HL-60 (cell line): ENCODE measurements at regions not wholly inside any gene's neighbourhood (a gene's known extent, or its start where the extent isn't known, plus 50 kb on each side); places are given as distances from the start of the nearest gene placed in this dataset.

Experiments
- DNase-seq, 2 experiments: peaks; one replicate each; pipeline ENCODE4 v3.0.0-alpha.2; 2010 to 2020; ENCODE audit warnings: low read depth in 1 of 2, low spot score in 1 of 2
- H3K27ac ChIP-seq: fragments of 250-450 bp; sonication (Bioruptor Pico); replicated peaks from 2 replicates; pipeline ENCODE4 v1.5.1; 2020; ENCODE audit warnings: mild to moderate bottlenecking, moderate library complexity
- H3K27me3 ChIP-seq: fragments of 250-450 bp; sonication (Bioruptor Pico); 2 replicates; pipeline ENCODE4 v1.5.1; 2021; ENCODE audit warnings: mild to moderate bottlenecking, moderate library complexity; ENCODE audit not compliant: insufficient read depth, poor library complexity, severe bottlenecking
- H3K4me3 ChIP-seq: replicated peaks from 2 replicates; pipeline ENCODE4 v1.5.1; 2011; ENCODE audit warnings: mild to moderate bottlenecking, control low read depth, low read length; ENCODE audit not compliant: insufficient read depth
- GABPA ChIP-seq: IDR thresholded peaks from 2 replicates; pipeline ENCODE4 v1.6.1; 2012; ENCODE audit warnings: low read depth
- POLR2AphosphoS5 ChIP-seq: IDR thresholded peaks from 2 replicates; pipeline ENCODE4 v1.6.1; 2012; ENCODE audit warnings: low read depth
- SPI1 ChIP-seq: IDR thresholded peaks from 2 replicates; pipeline ENCODE4 v1.6.1; 2012; ENCODE audit warnings: low read depth, mild to moderate bottlenecking, borderline replicate concordance
- TF ChIP-seq, protein P1 (sequence below): IDR thresholded peaks from one replicate; pipeline ENCODE4 v1.5.1; 2011; ENCODE audit warnings: low read length, control low read depth, inconsistent platforms; ENCODE audit not compliant: insufficient read depth
- TF ChIP-seq, protein P2 (sequence below): IDR thresholded peaks from 2 replicates; pipeline ENCODE4 v1.6.1; 2012; ENCODE audit warnings: low read depth; ENCODE audit not compliant: insufficient replicate concordance

DNA sequence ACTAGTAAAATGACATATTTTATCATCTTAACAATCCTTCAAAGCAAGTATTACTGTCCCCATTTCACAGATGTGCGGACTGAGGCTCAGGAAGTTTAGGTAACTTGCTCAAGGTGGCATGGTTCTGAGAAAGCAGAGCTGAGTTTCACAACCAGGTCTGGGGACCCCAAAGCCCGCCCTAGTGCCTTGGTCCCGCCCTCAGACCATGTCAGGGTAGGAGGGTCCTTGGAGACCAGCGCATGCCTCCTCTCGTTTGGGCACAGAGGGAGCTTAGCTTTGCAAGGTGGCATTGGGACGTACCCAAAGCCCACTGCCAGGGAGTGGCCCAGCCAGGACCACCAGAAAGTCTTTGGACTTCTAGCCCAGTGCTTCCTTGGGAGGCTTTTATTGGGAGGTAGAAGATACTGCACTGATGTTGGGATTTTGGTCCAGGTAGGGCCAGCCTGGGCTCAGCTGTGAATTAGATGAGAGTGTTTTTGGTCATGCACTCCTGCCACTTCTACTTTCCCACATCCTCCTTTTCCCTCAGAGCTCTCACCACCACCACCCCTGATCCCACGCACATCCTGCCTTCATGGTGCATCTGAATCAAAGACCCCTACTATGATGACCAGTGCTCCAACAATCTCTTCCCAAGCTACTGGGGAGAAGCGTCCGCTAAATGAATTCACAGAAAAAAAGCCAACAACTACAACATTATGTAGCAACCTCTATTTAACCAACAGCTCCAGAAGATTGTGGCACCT, 307.9 kb downstream of the TLE3 start:
- no peak overlapping the region for H3K4me3 ChIP-seq
- TF ChIP-seq, protein P1, sequence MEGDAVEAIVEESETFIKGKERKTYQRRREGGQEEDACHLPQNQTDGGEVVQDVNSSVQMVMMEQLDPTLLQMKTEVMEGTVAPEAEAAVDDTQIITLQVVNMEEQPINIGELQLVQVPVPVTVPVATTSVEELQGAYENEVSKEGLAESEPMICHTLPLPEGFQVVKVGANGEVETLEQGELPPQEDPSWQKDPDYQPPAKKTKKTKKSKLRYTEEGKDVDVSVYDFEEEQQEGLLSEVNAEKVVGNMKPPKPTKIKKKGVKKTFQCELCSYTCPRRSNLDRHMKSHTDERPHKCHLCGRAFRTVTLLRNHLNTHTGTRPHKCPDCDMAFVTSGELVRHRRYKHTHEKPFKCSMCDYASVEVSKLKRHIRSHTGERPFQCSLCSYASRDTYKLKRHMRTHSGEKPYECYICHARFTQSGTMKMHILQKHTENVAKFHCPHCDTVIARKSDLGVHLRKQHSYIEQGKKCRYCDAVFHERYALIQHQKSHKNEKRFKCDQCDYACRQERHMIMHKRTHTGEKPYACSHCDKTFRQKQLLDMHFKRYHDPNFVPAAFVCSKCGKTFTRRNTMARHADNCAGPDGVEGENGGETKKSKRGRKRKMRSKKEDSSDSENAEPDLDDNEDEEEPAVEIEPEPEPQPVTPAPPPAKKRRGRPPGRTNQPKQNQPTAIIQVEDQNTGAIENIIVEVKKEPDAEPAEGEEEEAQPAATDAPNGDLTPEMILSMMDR = no peak
- TF ChIP-seq SPI1 = no peak
- TF ChIP-seq, protein P2, sequence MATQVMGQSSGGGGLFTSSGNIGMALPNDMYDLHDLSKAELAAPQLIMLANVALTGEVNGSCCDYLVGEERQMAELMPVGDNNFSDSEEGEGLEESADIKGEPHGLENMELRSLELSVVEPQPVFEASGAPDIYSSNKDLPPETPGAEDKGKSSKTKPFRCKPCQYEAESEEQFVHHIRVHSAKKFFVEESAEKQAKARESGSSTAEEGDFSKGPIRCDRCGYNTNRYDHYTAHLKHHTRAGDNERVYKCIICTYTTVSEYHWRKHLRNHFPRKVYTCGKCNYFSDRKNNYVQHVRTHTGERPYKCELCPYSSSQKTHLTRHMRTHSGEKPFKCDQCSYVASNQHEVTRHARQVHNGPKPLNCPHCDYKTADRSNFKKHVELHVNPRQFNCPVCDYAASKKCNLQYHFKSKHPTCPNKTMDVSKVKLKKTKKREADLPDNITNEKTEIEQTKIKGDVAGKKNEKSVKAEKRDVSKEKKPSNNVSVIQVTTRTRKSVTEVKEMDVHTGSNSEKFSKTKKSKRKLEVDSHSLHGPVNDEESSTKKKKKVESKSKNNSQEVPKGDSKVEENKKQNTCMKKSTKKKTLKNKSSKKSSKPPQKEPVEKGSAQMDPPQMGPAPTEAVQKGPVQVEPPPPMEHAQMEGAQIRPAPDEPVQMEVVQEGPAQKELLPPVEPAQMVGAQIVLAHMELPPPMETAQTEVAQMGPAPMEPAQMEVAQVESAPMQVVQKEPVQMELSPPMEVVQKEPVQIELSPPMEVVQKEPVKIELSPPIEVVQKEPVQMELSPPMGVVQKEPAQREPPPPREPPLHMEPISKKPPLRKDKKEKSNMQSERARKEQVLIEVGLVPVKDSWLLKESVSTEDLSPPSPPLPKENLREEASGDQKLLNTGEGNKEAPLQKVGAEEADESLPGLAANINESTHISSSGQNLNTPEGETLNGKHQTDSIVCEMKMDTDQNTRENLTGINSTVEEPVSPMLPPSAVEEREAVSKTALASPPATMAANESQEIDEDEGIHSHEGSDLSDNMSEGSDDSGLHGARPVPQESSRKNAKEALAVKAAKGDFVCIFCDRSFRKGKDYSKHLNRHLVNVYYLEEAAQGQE = no peak
- no peaks in the 10 kb centered on the region for H3K27me3 ChIP-seq
- no peak overlapping the region for H3K27ac ChIP-seq
- DNase-seq = no peak

DNA sequence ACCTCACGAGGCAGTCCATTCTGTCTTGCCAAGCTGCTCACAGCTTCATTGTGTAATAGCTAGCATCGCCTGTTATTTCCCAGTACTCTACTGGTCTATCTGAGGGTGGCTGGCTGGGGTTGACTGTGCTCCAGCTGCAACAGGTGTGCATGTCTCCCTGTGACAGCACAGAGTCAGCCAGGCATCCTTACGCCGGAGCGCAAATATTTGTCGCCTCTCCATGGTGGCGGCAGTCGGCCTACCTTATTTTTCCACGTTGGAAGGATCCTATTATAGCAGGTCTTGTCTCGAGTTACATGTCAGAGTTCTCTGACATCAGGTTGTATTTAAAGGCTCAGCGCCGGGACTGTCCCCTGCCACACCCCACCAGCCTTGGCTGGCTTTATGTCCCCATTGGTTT, 307.1 kb downstream of the TLE3 start:
- TF ChIP-seq, protein P2 = no peak
- TF ChIP-seq GABPA (no peak), SPI1 (no peak), POLR2AphosphoS5 (no peak)
- TF ChIP-seq, protein P1 = no peak
- Histone ChIP-seq H3K27ac (no peak overlapping the region), H3K27me3 (no peaks in the 10 kb centered on the region), H3K4me3 (no peak overlapping the region)
- no peak for DNase-seq

DNA sequence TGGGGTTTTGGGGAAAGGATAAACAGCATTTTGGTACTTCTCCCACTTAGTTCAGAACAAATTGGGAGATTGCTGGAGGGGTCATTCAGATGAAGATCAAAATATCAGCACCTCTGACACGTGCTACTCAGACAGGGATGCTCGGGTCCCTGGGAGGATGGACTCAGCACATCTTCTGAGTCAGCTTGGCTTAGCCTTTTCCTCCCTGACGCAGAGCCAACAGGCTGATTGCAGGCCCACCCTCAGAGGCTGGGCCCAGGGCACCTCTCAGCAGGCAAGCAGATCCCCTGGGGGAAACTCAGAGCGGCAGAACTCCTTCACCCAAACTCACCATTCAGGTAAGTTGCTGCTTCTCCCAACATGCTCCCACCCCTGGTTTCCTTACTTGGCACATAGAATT, 304.9 kb downstream of the TLE3 start:
- TF ChIP-seq POLR2AphosphoS5 = no peak
- TF ChIP-seq SPI1 = no peak
- TF ChIP-seq GABPA = no peak
- TF ChIP-seq, protein P1 = no peak
- TF ChIP-seq, protein P2 = no peak
- H3K27ac ChIP-seq = no peak overlapping the region
- no peak for DNase-seq
- H3K4me3 ChIP-seq = no peak overlapping the region
- no peaks in the 10 kb centered on the region for H3K27me3 ChIP-seq
